SJCRH30 (cell line): ENCODE measurements at regions not wholly inside any gene's neighbourhood (a gene's known extent, or its start where the extent isn't known, plus 50 kb on each side); places are given as distances from the start of the nearest gene placed in this dataset.

ENCODE experiments used
- DNase-seq, 2 experiments: peaks; one replicate each; pipeline ENCODE4 v3.0.0-alpha.2; 2015 to 2020
- H3K27ac ChIP-seq: fragments of 250-450 bp; sonication (Bioruptor Pico); 2 replicates; pipeline ENCODE4 v1.5.1; 2020; ENCODE audit warnings: mild to moderate bottlenecking, moderate library complexity
- H3K27me3 ChIP-seq: fragments of 250-450 bp; sonication (Bioruptor Pico); 2 replicates; pipeline ENCODE4 v1.5.1; 2020; ENCODE audit warnings: mild to moderate bottlenecking, moderate library complexity
- H3K36me3 ChIP-seq: fragments of 250-450 bp; sonication (Bioruptor Pico); 2 replicates; pipeline ENCODE4 v1.5.1; 2020; ENCODE audit warnings: mild to moderate bottlenecking, moderate library complexity
- H3K4me1 ChIP-seq: fragments of 250-450 bp; sonication (Bioruptor Pico); 2 replicates; pipeline ENCODE4 v1.5.1; 2020; ENCODE audit warnings: mild to moderate bottlenecking, moderate library complexity
- H3K4me3 ChIP-seq: fragments of 250-450 bp; sonication (Bioruptor Pico); 2 replicates; pipeline ENCODE4 v1.5.1; 2020; ENCODE audit warnings: mild to moderate bottlenecking, moderate library complexity
- H3K9me3 ChIP-seq: fragments of 250-450 bp; sonication (Bioruptor Pico); replicated peaks from 2 replicates; pipeline ENCODE4 v1.5.1; 2020; ENCODE audit warnings: mild to moderate bottlenecking, moderate library complexity

DNA sequence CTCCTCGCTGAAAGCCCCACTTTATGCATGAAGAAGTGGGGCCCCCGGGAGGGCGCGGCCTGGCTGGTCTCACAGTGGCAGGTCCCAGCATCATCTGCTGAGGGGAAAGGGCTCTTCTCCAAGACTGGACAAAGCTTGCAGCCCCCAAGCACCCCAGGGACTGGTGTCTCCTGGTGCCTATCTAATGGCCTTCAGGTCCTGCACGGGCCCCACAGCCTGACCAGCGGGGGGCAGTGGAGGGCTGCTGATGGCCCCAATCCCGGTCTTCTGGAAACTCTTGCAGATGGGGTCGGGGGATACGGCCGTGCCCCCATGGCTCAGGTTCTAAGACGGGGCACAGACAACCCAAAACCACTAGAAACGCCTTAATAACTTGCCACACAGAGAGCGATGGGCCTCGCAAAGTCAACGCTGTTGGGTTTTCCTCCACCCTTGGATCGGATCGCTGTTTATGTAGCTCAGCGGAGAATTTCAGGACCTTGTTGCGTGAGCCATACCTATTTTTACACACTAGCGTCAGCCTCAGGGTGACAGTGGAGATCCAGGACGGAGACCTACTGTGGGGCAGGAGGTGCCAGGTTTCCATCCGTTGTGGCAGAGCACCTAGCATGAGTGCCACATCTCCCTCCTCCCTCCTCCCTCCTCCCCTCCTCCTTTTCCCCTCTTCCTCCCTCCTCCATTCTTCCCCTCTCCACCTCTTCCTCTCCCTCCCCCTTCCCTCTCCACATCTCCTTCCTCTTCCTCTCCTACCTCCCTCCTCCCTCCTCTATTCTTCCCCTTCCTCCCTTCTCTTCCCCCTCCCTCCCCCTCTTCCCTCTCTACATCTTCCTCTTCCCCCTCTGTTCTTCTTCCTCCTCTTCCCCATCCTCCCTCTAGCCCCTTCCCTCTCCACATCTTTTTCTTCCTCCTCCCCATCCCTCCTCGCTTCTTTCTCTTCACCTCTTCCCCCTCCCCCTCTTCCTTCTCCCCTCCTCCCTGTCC lies 79.3 kb upstream of the ALDH1L1 start:
- DNase-seq = peak in 1 of 2 experiments; percentile 48

DNA sequence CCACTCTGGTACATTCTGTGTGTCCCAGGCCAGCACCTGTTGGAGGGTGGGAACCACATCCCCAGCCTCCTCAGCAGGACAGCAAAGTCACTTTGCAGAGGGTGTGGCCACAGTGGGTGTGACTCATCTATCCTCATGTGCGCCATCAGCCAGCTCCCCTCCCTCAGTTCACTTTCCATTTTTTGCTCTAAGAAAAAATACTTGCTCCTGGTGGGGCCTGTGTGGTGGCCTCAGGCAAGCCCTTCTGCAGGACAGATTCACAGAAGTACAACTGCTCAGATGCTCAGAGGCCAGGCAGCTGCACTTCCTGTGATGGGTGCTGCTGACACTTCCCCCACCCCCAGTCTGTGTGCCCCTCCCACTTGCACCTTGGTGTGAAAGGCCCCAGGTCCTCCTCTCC lies 78.3 kb upstream of the ALDH1L1 start:
- H3K9me3 ChIP-seq = no peaks in the 10 kb centered on the region
- H3K4me3 ChIP-seq = no peak overlapping the region
- DNase-seq = peak in 1 of 2 experiments; percentile 23
- H3K27ac ChIP-seq = no peak overlapping the region
- H3K4me1 ChIP-seq = no peaks in the 10 kb centered on the region
- no peaks in the 10 kb centered on the region for H3K27me3 ChIP-seq
- no peaks in the 10 kb centered on the region for H3K36me3 ChIP-seq

More for the DNA sequence above, 79.3 kb upstream of the ALDH1L1 start:
- Histone ChIP-seq H3K27me3 (no peaks in the 10 kb centered on the region), H3K4me1 (no peaks in the 10 kb centered on the region), H3K36me3 (no peaks in the 10 kb centered on the region), H3K27ac (no peak overlapping the region), H3K4me3 (no peak overlapping the region), H3K9me3 (no peaks in the 10 kb centered on the region)

GRCh38 chr3:126257984-126258383 lies 77.6 kb upstream of the ALDH1L1 start:
- DNase-seq = no peak
- Histone ChIP-seq H3K36me3 (no peaks in the 10 kb centered on the region), H3K27me3 (no peaks in the 10 kb centered on the region), H3K4me3 (no peak overlapping the region), H3K4me1 (no peaks in the 10 kb centered on the region), H3K27ac (no peak overlapping the region), H3K9me3 (no peaks in the 10 kb centered on the region)

DNA sequence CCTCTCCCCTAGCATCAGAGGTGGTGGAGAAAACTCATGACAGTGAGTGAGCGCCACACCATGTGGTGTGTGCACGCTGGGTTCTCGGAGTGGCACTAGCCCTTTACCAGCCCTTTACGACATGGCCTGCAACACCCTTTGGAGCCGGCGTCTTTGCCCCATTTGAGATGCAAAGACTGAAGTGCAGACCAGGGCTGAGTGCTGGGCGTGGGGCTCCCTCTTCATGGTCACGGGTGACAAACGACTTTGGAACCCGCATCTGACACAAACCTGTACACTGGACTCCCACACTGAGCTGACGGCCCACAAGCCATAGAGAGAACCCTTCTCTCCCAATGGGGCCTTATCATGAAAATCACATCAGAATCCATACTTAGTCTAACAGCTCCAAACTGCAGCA lies 76.8 kb upstream of the ALDH1L1 start:
- Histone ChIP-seq H3K4me3 (no peak overlapping the region), H3K27me3 (no peaks in the 10 kb centered on the region), H3K9me3 (no peaks in the 10 kb centered on the region), H3K4me1 (no peaks in the 10 kb centered on the region), H3K27ac (no peak overlapping the region), H3K36me3 (no peaks in the 10 kb centered on the region)
- DNase-seq = no peak

DNA sequence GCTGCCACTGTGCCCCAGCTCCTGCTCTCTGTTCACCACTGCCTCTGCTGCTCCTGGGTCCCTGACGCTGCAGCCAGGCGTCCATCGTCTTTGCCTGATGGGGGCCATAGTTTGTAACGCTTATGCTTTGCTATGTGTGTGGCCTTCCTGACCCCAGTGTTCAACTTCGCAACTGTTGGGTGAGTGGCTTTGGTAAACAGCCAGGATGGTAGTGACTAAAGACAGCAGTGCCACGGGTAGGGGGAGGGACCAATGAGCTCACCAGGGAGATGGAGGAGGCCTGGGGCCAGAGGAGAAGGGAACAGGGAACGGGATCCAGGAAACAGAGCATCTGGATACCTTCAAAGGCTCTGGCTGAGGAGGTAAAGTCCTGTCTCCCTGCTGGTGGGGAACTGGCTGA lies 75.9 kb upstream of the ALDH1L1 start:
- Histone ChIP-seq H3K36me3 (no peaks in the 10 kb centered on the region), H3K4me3 (no peak overlapping the region), H3K9me3 (no peaks in the 10 kb centered on the region), H3K27ac (no peak overlapping the region), H3K4me1 (no peaks in the 10 kb centered on the region), H3K27me3 (no peaks in the 10 kb centered on the region; the same call in 1 of the 2 replicates)
- DNase-seq = no peak

DNA sequence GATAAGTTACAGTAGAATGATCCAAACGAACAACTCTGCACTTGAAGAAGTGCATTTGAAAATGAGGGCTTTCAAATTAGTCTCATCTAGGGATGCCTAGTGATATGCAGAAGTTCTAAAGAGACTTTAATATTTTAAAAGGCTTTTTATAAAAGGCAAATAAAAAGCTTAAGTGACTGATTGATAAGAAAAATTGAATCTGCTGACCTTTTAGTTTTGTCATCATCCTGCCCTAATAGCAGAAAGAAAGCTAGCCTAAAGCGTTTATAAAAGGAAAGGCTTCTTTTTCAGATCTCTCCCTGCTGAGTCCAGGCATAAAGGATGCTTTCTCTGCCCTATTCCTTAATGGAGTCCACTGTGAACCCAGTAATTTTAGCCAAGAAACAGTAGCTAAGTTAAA lies 72.7 kb upstream of the ALDH1L1 start:
- Histone ChIP-seq H3K27ac (no peak overlapping the region), H3K4me3 (no peak overlapping the region), H3K4me1 (no peaks in the 10 kb centered on the region), H3K36me3 (no peaks in the 10 kb centered on the region), H3K9me3 (no peaks in the 10 kb centered on the region), H3K27me3 (peaks cover 3% of the 10 kb centered on the region; the same call in 1 of the 2 replicates)
- no peak for DNase-seq

- H3K27ac ChIP-seq = no peak overlapping the region
- no peak for DNase-seq
- H3K36me3 ChIP-seq = no peaks in the 10 kb centered on the region
- no peaks in the 10 kb centered on the region for H3K9me3 ChIP-seq
- H3K4me1 ChIP-seq = no peaks in the 10 kb centered on the region
- no peak overlapping the region for H3K4me3 ChIP-seq
- peaks cover 3% of the 10 kb centered on the region; the same call in 1 of the 2 replicates for H3K27me3 ChIP-seq
Measured at GRCh38 chr3:126252373-126252772, 72.0 kb upstream of the ALDH1L1 start.

- peak; percentile 32 to 70 for DNase-seq
Measured at GRCh38 chr3:126245811-126246727, 65.7 kb upstream of the ALDH1L1 start.

More at GRCh38 chr3:126245811-126246727, 65.7 kb upstream of the ALDH1L1 start:
- Histone ChIP-seq H3K4me3 (no peak overlapping the region), H3K36me3 (no peaks in the 10 kb centered on the region), H3K4me1 (no peaks in the 10 kb centered on the region), H3K27me3 (0 out of 2 replicates have a peak, but pooled peaks cover 3% of the 10 kb centered on the region), H3K9me3 (no peaks in the 10 kb centered on the region), H3K27ac (no peak overlapping the region)
